ENCODE measurements at regions not wholly inside any gene's neighbourhood (a gene's known extent, or its start where the extent isn't known, plus 50 kb on each side); places are given as distances from the start of the nearest gene placed in this dataset.

- no peak for TF ChIP-seq POLR2AphosphoS5 (IDR thresholded peaks at IDR 0.05)
- no peak for TF ChIP-seq CTCF (IDR thresholded peaks at IDR 0.05)
- no peak for TF ChIP-seq POLR2A (IDR thresholded peaks at IDR 0.05)
Observed at GRCh38 chr9:89788434-89788833, 183.6 kb downstream of the GADD45G start.
